GM12878 (cell line): ENCODE measurements at regions not wholly inside any gene's neighbourhood (a gene's known extent, or its start where the extent isn't known, plus 50 kb on each side); places are given as distances from the start of the nearest gene placed in this dataset.

ENCODE experiments used
- ATAC-seq: fragments of 200-7000 bp; cut with Tn5 transposase; 3 replicates; pipeline ENCODE4 v1.9.1; 2020; ENCODE audit warnings: mild to moderate bottlenecking, moderate library complexity
- BruUV-seq: library from RNA; stranded (reverse); fragments of 400-500 nt; replicated peaks from 2 replicates; lab custom pipeline; 2021; lab: Mats Ljungman, UMichigan
- CTCF ChIA-PET: fragments of 300-600 bp; sonication (Branson Sonifier 250); formaldehyde crosslinking; extraction: SDS; loops from one replicate; lab custom pipeline; 2021; ENCODE audit warnings: inconsistent platforms; lab: Yijun Ruan, JAX
- POLR2A ChIA-PET: fragments of 350-600 bp; formaldehyde crosslinking; extraction: SDS; loops from one replicate; lab custom pipeline; 2021; ENCODE audit warnings: inconsistent platforms; lab: Charles Lee
- RAD21 ChIA-PET: fragments of 300-600 bp; sonication (Branson Sonifier 250); formaldehyde crosslinking; loops from one replicate; lab custom pipeline; 2023; ENCODE audit warnings: antibody characterized with exemption; ENCODE audit not compliant: unreplicated experiment; lab: Charles Lee
- SMC1A ChIA-PET: fragments of 300-600 bp; sonication (Branson Sonifier 250); formaldehyde crosslinking; loops from one replicate; lab custom pipeline; 2023; ENCODE audit not compliant: unreplicated experiment, uncharacterized antibody; lab: Charles Lee
- DNase-seq: peaks from one replicate; pipeline ENCODE4 v3.0.0-alpha.2; 2011; ENCODE audit warnings: low read depth, low spot score
- FAIRE-seq: peaks from 3 replicates; lab custom pipeline; 2011; peaks lifted over from hg19 to GRCh38; lab: Jason Lieb, UNC
- H2AFZ ChIP-seq: 2 replicates; pipeline ENCODE4 v1.6.0; 2011; ENCODE audit warnings: low read depth, low read length, control low read depth; ENCODE audit not compliant: control insufficient read depth
- H3K27ac ChIP-seq: 2 replicates; pipeline ENCODE4 v1.5.1; 2011; ENCODE audit warnings: control low read depth; ENCODE audit not compliant: control insufficient read depth, insufficient read depth
- H3K27me3 ChIP-seq, 2 experiments: replicated peaks in 1 of 2; 2 replicates each; pipeline versions ENCODE4 v1.6.0 to v1.6.1; 2011; ENCODE audit warnings: low read length in 1 of 2; ENCODE audit not compliant: control insufficient read depth in 2 of 2, insufficient read depth in 2 of 2
- H3K36me3 ChIP-seq, 2 experiments: 2 replicates each; pipeline ENCODE4 v1.5.1; 2011; ENCODE audit warnings: low read length in 1 of 2; ENCODE audit not compliant: control insufficient read depth in 2 of 2, insufficient read depth in 2 of 2
- H3K4me1 ChIP-seq: 2 replicates; pipeline ENCODE4 v1.6.1; 2011; ENCODE audit warnings: mild to moderate bottlenecking, low read length, moderate library complexity, mixed read lengths; ENCODE audit not compliant: control insufficient read depth, insufficient read depth
- H3K4me2 ChIP-seq: 2 replicates; pipeline ENCODE4 v1.6.0; 2011; ENCODE audit warnings: control low read depth; ENCODE audit not compliant: control insufficient read depth, insufficient read depth
- H3K4me3 ChIP-seq: fragments of 200-600 bp; sonication (generic); 2 replicates; pipeline ENCODE4 v1.5.1; 2016
- H3K79me2 ChIP-seq: 2 replicates; pipeline ENCODE4 v1.6.0; 2011; ENCODE audit warnings: low read length; ENCODE audit not compliant: control insufficient read depth, insufficient read depth
- H3K9ac ChIP-seq: 2 replicates; pipeline ENCODE4 v1.8.0; 2011; ENCODE audit warnings: low read length, control low read depth, mixed read lengths; ENCODE audit not compliant: control insufficient read depth, insufficient read depth
- H3K9me3 ChIP-seq: replicated peaks from 3 replicates; pipeline ENCODE4 v1.5.1; 2011; ENCODE audit warnings: mild to moderate bottlenecking, low read length; ENCODE audit not compliant: control insufficient read depth, insufficient read depth
- H4K20me1 ChIP-seq: 2 replicates; pipeline ENCODE4 v1.6.0; 2011; ENCODE audit not compliant: control insufficient read depth, insufficient read depth
- KAT2A ChIP-seq: conservative IDR thresholded peaks from 2 replicates; pipeline ENCODE4 v1.6.1; 2011; ENCODE audit warnings: low read depth, low read length; ENCODE audit not compliant: control insufficient read depth
- KLF5 ChIP-seq: fragments of 450-650 bp; IDR thresholded peaks from 2 replicates; pipeline ENCODE4 v1.6.1; 2014; ENCODE audit warnings: mild to moderate bottlenecking; ENCODE audit not compliant: partially characterized antibody
- PAX8 ChIP-seq: fragments of 450-650 bp; IDR thresholded peaks from 2 replicates; pipeline ENCODE4 v1.6.1; 2017; ENCODE audit warnings: mild to moderate bottlenecking, moderate library complexity
- POLR2A ChIP-seq: IDR thresholded peaks from 2 replicates; pipeline ENCODE4 v1.6.1; 2011; ENCODE audit warnings: low read depth, mild to moderate bottlenecking, low read length
- SIX5 ChIP-seq: IDR thresholded peaks from 2 replicates; pipeline ENCODE4 v1.6.1; 2011; ENCODE audit warnings: mild to moderate bottlenecking, low read depth, low read length, moderate library complexity; ENCODE audit not compliant: severe bottlenecking
- SMARCA5 ChIP-seq: fragments of 450-650 bp; IDR thresholded peaks from 2 replicates; pipeline ENCODE4 v1.6.1; 2017; ENCODE audit warnings: mild to moderate bottlenecking
- SRF ChIP-seq, 2 experiments: IDR thresholded peaks; 2 replicates each; pipeline ENCODE4 v1.6.1; 2011; ENCODE audit warnings: low read depth in 2 of 2, low read length in 2 of 2, mild to moderate bottlenecking in 1 of 2, moderate library complexity in 1 of 2
- WGBS: methylation state at CpG from one replicate; pipeline ENCODE4 v1.1.6; 2016; ENCODE audit warnings: low lambda C conversion rate; ENCODE audit not compliant: insufficient replicate concordance, insufficient coverage; ENCODE audit errors: missing lambda C conversion rate; 5-methylcytosine and 5-hydroxymethylcytosine counted together
- in situ Hi-C: fragments of 300-500 bp; cut with MboI; formaldehyde crosslinking; loops from 9 replicates; pipeline ENCODE4 v1.14.3; 2018; ENCODE audit warnings: mixed read lengths
- intact Hi-C: fragments of 100-400 bp; cut with micrococcal nuclease; formaldehyde crosslinking; loops from one replicate; pipeline ENCODE4 v1.14.2; 2022; ENCODE audit not compliant: unreplicated experiment
- TF ChIP-seq, protein P1 (sequence below): fragments of 150-350 bp; IDR thresholded peaks from 2 replicates; pipeline ENCODE4 v1.6.1; 2014; ENCODE audit warnings: mild to moderate bottlenecking, low read depth, low read length
- TF ChIP-seq, protein P2 (sequence below): fragments of 450-650 bp; IDR thresholded peaks from 2 replicates; pipeline ENCODE4 v1.6.1; 2016; ENCODE audit warnings: mild to moderate bottlenecking

DNA sequence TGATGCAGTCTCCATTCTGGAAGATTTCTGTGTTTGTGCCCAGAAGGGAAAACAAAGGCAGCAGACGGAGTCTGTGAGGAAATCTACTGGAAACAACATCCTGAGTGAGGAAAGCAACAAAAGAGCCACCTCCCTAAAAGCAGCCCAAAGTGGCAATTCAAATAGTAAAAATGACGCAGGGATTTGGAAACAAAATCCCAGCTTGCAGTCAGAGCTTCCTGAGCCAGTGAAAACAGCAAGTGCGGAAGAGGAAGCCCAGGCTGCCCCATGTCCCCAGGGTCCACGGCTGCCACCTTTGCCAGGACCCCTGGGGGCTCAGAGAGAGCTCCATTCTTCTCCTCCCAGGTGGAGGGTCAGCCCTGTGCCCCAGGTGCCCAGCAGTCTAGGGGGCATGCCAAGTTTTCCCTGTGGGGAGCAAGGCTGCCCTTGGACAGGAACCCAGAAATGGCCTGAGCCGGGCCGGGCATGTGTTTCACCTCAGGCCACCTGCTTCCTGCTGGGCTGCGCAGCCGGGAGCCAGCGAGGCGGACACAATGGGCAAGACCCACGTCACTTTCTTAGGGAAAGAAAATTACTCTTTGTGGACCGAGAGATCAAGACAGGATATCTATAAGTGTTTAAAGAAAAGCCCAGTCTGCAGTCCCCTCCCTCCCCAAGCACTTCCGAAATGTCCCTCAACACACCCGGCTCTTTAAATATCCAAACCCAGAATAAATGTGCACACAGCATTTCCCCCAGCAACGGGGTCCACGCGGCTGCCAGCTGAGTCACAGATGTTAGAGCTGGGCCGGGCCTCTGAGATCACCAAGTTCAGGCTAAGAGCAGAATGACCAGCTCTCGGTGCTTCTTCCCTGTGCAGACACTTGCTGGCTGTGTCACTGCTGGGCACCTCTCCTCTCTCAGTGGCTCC, 231.1 kb downstream of the ARHGAP12 start:
- CTCF ChIA-PET = no interaction called here
- no peak for DNase-seq
- ATAC-seq = no peak
- POLR2A ChIA-PET = no interaction called here
- intact Hi-C loops (no loop called here), in situ Hi-C loops (no loop called here)
- no peaks in the 10 kb centered on the region for H3K36me3 ChIP-seq
- no peaks in the 10 kb centered on the region for H3K79me2 ChIP-seq
- H2AFZ ChIP-seq = 0 out of 2 replicates have a peak overlapping the region, but pooled peaks have one; percentile 15
- H3K4me1 ChIP-seq = peaks cover 10% of the 10 kb centered on the region
- H3K9ac ChIP-seq = no peak overlapping the region
- 75% methylated on average over 19 of the region's 19 CpGs for WGBS
- FAIRE-seq = no peak
- SMC1A ChIA-PET = interaction anchor here (1.9 kb wide), 1 partner anchor 12 kb away, joined by 4 read pairs; no protein-coding TSS in a partner anchor
- no peak overlapping the region for H3K27ac ChIP-seq
- no peak overlapping the region for H3K4me2 ChIP-seq
- no peaks in the 10 kb centered on the region for H3K27me3 ChIP-seq
- TF ChIP-seq KAT2A = no peak
- TF ChIP-seq SMARCA5 = no peak
- TF ChIP-seq SIX5 = no peak
- TF ChIP-seq PAX8 = no peak
- TF ChIP-seq SRF (IDR thresholded peaks at IDR 0.05; ENCODE audit: low read depth in 2 of 2, low read length in 2 of 2) = no peak
- TF ChIP-seq, protein P1, sequence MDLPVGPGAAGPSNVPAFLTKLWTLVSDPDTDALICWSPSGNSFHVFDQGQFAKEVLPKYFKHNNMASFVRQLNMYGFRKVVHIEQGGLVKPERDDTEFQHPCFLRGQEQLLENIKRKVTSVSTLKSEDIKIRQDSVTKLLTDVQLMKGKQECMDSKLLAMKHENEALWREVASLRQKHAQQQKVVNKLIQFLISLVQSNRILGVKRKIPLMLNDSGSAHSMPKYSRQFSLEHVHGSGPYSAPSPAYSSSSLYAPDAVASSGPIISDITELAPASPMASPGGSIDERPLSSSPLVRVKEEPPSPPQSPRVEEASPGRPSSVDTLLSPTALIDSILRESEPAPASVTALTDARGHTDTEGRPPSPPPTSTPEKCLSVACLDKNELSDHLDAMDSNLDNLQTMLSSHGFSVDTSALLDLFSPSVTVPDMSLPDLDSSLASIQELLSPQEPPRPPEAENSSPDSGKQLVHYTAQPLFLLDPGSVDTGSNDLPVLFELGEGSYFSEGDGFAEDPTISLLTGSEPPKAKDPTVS = no peak
- TF ChIP-seq, protein P2, sequence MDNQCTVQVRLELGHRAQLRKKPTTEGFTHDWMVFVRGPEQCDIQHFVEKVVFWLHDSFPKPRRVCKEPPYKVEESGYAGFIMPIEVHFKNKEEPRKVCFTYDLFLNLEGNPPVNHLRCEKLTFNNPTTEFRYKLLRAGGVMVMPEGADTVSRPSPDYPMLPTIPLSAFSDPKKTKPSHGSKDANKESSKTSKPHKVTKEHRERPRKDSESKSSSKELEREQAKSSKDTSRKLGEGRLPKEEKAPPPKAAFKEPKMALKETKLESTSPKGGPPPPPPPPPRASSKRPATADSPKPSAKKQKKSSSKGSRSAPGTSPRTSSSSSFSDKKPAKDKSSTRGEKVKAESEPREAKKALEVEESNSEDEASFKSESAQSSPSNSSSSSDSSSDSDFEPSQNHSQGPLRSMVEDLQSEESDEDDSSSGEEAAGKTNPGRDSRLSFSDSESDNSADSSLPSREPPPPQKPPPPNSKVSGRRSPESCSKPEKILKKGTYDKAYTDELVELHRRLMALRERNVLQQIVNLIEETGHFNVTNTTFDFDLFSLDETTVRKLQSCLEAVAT = no peak
- TF ChIP-seq POLR2A = no peak
- no peak for TF ChIP-seq KLF5
- no TSS peak for BruUV-seq
- RAD21 ChIA-PET = no interaction called here
- H3K9me3 ChIP-seq = peaks cover 1% of the 10 kb centered on the region
- no peak overlapping the region for H3K4me3 ChIP-seq
- no peaks in the 10 kb centered on the region for H4K20me1 ChIP-seq
